Prostate gland (tissue), 2 donors: ENCODE measurements at regions not wholly inside any gene's neighbourhood (a gene's known extent, or its start where the extent isn't known, plus 50 kb on each side); places are given as distances from the start of the nearest gene placed in this dataset.

Experiments used
- CTCF ChIP-seq, 4 experiments: fragments of 200-600 bp in 2 of 4; fragments of 450-650 bp in 2 of 4; sonication (generic) in 2 of 4; IDR thresholded peaks; 1 replicate in 3 of 4; 2 replicates in 1 of 4; pipeline ENCODE4 v1.5.1; 2016 to 2019; ENCODE audit warnings: antibody characterized with exemption in 4 of 4, mild to moderate bottlenecking in 2 of 4, moderate library complexity in 2 of 4
- POLR2A ChIP-seq: fragments of 450-650 bp; IDR thresholded peaks from one replicate; pipeline ENCODE4 v1.6.1; 2016; ENCODE audit warnings: antibody characterized with exemption, mild to moderate bottlenecking
- POLR2AphosphoS5 ChIP-seq: sonication (generic); formaldehyde crosslinking; IDR thresholded peaks from one replicate; pipeline ENCODE4 v1.6.1; 2017; ENCODE audit warnings: antibody characterized with exemption

GRCh38 chr2:156652691-156653090, 216.5 kb downstream of the GPD2 start:
- TF ChIP-seq CTCF (IDR thresholded peaks at IDR 0.05), result no peak
- TF ChIP-seq POLR2A, result no peak
- TF ChIP-seq POLR2AphosphoS5, result no peak
